GM12892 (cell line): ENCODE measurements at regions not wholly inside any gene's neighbourhood (a gene's known extent, or its start where the extent isn't known, plus 50 kb on each side); places are given as distances from the start of the nearest gene placed in this dataset.

Experiments used
- POLR2A ChIP-seq: IDR thresholded peaks from 2 replicates; pipeline ENCODE4 v1.6.1; 2011; ENCODE audit warnings: low read depth, low read length, control low read depth
- POLR2AphosphoS5 ChIP-seq: IDR thresholded peaks from 2 replicates; pipeline ENCODE4 v1.6.1; 2011; ENCODE audit warnings: low read depth, low read length, control low read depth
- TAF1 ChIP-seq: IDR thresholded peaks from 2 replicates; pipeline ENCODE4 v1.6.1; 2011; ENCODE audit warnings: low read depth, mild to moderate bottlenecking, control low read depth, low read length, borderline replicate concordance

GRCh38 chr6:133833949-133834359, 55.0 kb upstream of the TCF21 start:
- TF ChIP-seq POLR2AphosphoS5 (no peak), POLR2A (no peak), TAF1 (no peak)
